ENCODE measurements at regions not wholly inside any gene's neighbourhood (a gene's known extent, or its start where the extent isn't known, plus 50 kb on each side); places are given as distances from the start of the nearest gene placed in this dataset.

DNA sequence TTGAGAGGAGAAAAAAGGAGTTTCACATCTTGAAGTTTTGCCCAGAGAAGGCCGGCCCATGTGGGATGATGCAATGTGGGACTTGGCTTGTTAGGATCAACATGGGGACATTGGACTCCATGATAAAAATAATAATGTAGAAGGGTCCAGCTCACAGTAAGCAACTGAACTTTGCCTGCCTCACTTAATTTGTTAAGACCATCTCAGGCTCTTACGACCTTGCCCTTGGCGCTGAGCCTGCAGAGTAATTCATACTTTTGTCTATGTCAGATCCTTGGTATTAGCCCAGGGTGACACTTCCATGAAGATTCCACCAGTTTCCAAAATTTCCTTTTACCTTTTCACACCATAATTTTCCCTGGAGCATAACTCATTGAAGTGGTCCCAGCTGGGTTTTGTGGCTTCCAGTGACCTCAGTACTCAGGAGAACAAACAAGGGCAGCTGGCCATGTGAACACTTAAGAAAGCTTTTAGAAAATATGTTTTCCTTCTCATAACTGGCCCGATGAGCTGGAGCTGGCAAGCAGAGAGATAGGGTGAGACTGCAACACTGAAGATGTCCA is 315.4 kb upstream of the RASGRP1 start:
- TF ChIP-seq, protein P1, sequence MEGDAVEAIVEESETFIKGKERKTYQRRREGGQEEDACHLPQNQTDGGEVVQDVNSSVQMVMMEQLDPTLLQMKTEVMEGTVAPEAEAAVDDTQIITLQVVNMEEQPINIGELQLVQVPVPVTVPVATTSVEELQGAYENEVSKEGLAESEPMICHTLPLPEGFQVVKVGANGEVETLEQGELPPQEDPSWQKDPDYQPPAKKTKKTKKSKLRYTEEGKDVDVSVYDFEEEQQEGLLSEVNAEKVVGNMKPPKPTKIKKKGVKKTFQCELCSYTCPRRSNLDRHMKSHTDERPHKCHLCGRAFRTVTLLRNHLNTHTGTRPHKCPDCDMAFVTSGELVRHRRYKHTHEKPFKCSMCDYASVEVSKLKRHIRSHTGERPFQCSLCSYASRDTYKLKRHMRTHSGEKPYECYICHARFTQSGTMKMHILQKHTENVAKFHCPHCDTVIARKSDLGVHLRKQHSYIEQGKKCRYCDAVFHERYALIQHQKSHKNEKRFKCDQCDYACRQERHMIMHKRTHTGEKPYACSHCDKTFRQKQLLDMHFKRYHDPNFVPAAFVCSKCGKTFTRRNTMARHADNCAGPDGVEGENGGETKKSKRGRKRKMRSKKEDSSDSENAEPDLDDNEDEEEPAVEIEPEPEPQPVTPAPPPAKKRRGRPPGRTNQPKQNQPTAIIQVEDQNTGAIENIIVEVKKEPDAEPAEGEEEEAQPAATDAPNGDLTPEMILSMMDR (IDR thresholded peaks at IDR 0.05; ENCODE audit: low read depth, low read length, missing control alignments), result no peak
- H3K4me3 ChIP-seq (replicated peaks; ENCODE audit: low read depth, low read length), result no peak overlapping the region
- DNase-seq (ENCODE audit: extremely low read depth, low read depth), result no peak

DNA sequence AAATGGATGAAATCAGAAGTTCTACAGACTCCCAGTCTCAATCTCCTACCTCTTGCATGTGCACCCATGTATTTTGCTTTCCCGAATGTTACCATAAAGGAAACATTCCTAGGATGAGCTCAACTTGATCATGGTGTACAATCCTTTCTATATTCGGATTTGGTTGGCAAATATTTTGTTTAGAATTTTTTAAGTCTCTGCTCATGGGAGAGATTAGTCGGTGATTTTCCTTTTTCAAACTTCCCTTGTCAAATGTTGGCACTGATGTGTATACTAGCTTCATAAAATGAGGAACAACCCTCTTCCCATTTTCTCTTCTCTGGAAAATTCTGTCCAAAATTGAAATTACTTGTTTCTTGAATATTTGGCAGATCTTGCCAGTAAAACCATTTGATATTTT is 317.6 kb upstream of the RASGRP1 start:
- H3K4me3 ChIP-seq (replicated peaks; ENCODE audit: low read depth, low read length), result no peak overlapping the region
- no peak for DNase-seq (ENCODE audit: extremely low read depth, low read depth)
- TF ChIP-seq, protein P1 (IDR thresholded peaks at IDR 0.05; ENCODE audit: low read depth, low read length, missing control alignments), result no peak

DNA sequence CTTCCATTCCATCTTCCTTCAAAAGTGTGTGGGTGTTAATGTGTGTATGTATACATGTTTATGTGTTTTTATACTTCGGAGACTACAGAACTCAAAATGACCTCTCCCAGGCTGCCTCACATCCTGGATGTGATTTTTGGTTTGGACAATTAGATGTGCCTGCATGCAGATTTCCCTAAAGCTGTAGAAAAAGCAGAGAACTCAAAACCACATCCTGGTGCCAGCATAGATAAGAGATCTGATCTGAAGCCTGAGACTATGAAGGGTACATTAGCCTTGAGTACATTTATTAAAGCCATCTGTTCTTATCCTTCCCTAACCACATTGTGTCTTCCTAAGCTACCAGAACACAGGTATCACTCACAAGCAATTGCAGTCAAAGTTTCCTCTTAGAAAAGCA is 319.4 kb upstream of the RASGRP1 start:
- H3K4me3 ChIP-seq (replicated peaks; ENCODE audit: low read depth, low read length), result no peak overlapping the region
- DNase-seq (ENCODE audit: extremely low read depth, low read depth), result peak; percentile 89
- TF ChIP-seq, protein P1 (IDR thresholded peaks at IDR 0.05; ENCODE audit: low read depth, low read length, missing control alignments), result no peak

DNA sequence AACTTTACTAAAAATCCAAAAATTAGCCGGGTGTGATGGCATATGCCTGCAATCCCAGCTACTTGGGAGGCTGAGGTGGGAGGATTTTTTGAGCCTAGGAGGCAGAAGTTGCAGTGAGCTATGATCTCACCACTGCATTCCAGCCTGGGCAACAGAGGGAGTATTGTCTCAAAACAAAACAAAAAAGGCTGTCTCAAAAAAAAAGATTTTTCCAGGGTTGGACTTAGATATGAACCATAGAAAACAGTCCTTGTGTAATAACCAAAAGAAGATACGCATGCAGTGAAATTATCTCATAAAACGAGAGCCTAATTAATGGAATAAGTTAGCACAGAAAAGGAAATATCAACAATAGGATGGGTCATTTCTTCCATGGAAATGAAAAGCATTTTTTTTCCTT is 320.4 kb upstream of the RASGRP1 start:
- no peak overlapping the region for H3K4me3 ChIP-seq (replicated peaks; ENCODE audit: low read depth, low read length)
- no peak for DNase-seq (ENCODE audit: extremely low read depth, low read depth)
- TF ChIP-seq, protein P1 (IDR thresholded peaks at IDR 0.05; ENCODE audit: low read depth, low read length, missing control alignments), result no peak

DNA sequence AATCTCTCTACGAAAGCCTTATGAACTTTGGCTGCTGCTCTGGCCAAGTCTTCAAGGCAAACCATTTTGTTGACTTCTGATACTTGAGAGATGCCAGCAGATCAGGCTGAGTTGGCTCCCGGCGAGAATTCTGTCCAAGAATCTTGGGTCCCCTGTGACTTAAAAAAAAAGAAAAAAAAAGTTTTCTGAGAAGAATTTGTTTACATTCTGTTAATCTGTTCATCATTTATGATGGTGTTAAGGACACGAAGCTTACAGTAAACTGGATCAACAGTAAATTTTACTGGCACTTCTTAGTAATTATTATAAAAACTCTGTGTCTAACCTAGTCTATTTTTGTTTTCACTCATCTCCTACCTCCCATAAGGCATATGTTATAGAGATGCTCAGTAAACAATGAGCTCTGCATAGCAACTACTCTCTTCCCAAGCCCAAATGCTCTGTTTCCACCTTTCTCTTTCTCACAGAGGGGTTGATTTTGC is 320.9 kb upstream of the RASGRP1 start:
- peak overlapping the region; percentile 4; the same call in 1 of the 2 replicates for H3K4me3 ChIP-seq (replicated peaks; ENCODE audit: low read depth, low read length)

DNA sequence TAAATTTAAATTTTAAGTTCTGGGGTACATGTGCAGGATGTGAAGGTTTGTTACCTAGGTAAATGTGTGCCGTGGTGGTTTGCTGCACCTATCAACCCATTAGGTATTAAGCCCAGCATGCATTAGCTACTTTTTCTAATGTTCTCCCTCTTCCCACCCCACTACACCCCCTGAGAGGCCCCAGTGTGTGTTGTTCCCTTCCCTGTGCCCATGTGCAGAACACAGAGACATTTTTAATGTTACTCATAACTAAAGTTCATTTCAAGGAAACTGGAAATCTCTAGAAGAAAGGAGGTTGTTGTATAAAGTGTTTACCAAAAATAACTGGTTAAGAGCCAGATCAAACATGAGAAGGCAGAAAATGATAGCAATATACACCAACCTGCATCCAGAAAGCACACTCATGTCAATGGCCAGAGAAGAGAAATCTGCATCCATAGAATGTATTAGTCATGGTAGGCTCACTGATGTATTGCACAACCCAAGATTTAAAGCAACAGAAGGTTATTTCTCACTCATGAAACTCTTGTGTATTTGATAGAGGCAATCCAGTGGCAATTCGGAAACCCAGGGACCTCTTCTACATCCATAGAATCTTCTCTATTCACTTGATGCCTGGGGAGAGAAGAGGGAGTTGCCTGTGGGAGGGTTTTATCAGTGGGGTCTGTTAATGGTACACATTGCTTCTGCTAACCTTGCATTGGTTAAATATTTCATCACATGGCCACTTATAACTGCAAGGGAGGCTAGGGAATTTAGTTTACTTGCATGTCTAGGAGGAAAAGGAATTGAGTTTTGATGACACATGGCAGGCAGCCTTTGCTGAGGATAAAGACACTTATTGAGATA is 321.9 kb upstream of the RASGRP1 start:
- peak overlapping the region; percentile 19; the same call in 1 of the 2 replicates for H3K4me3 ChIP-seq (replicated peaks; ENCODE audit: low read depth, low read length)
- TF ChIP-seq, protein P1 (IDR thresholded peaks at IDR 0.05; ENCODE audit: low read depth, low read length, missing control alignments), result no peak
- peak; percentile 51 for DNase-seq (ENCODE audit: extremely low read depth, low read depth)

More for the DNA sequence above, 320.9 kb upstream of the RASGRP1 start:
- TF ChIP-seq, protein P1 (IDR thresholded peaks at IDR 0.05; ENCODE audit: low read depth, low read length, missing control alignments), result no peak
- DNase-seq (ENCODE audit: extremely low read depth, low read depth), result no peak

Data from HFF-Myc (cell line).